Right lobe of liver (tissue), 6 donors: ENCODE measurements at regions not wholly inside any gene's neighbourhood (a gene's known extent, or its start where the extent isn't known, plus 50 kb on each side); places are given as distances from the start of the nearest gene placed in this dataset.
A peak's percentile ranks its signal among the peaks of the same experiment; 100 is the strongest.
"Not testable (repeated sequence)": the region's sequence is repeated elsewhere in the genome, so short reads cannot be mapped to it uniquely, and the experiment has no call there.

Experiments used
- ATAC-seq, 4 donors: fragments of 200-7000 bp; cut with Tn5 transposase; one replicate each; pipeline ENCODE4 v1.9.1; 2020; ENCODE audit warnings: mild to moderate bottlenecking in 4 of 4, moderate library complexity in 4 of 4
- DNase-seq, 3 donors: peaks; one replicate each; pipeline ENCODE4 v3.0.0-alpha.2; 2020
- H3K27ac ChIP-seq, 3 donors: fragments of 200-600 bp; one replicate each; pipeline ENCODE4 v1.8.0; 2022
- H3K27me3 ChIP-seq, 2 donors: fragments of 200-600 bp; one replicate each; pipeline ENCODE4 v1.8.0; 2022
- H3K36me3 ChIP-seq, 4 donors: fragments of 200-600 bp; sonication (generic) in 1 of 4; one replicate each; pipeline versions ENCODE4 v1.5.1 to v1.8.0; 2017 to 2022; ENCODE audit warnings: control low read depth in 1 of 4
- H3K4me1 ChIP-seq, 4 donors: fragments of 200-600 bp; sonication (generic) in 1 of 4; one replicate each; pipeline versions ENCODE4 v1.5.1 to v1.8.0; 2017 to 2022; ENCODE audit warnings: control low read depth in 1 of 4
- H3K4me3 ChIP-seq, 3 donors: fragments of 200-600 bp; one replicate each; pipeline ENCODE4 v1.8.0; 2022
- H3K9me3 ChIP-seq, 4 donors: fragments of 200-600 bp; sonication (generic) in 1 of 4; one replicate each; pipeline versions ENCODE4 v1.5.1 to v1.8.0; 2017 to 2022; ENCODE audit warnings: control low read depth in 1 of 4
- CTCF ChIP-seq, 4 donors: fragments of 200-600 bp in 3 of 4; fragments of 450-650 bp in 1 of 4; IDR thresholded peaks; one replicate each; pipeline versions ENCODE4 v1.5.1 to v1.8.0; 2016 to 2022; ENCODE audit warnings: antibody characterized with exemption in 4 of 4, mild to moderate bottlenecking in 2 of 4
- POLR2A ChIP-seq: fragments of 450-650 bp; IDR thresholded peaks from one replicate; pipeline ENCODE4 v1.6.1; 2017; ENCODE audit warnings: antibody characterized with exemption, mild to moderate bottlenecking
- WGBS: methylation state at CpG from one replicate; pipeline ENCODE4 v1.1.6; 2018; ENCODE audit warnings: low coverage, low lambda C conversion rate; ENCODE audit not compliant: insufficient coverage; ENCODE audit errors: missing lambda C conversion rate; 5-methylcytosine and 5-hydroxymethylcytosine counted together
- intact Hi-C, 2 donors: fragments of 100-400 bp; cut with DNase I; formaldehyde crosslinking; loops; one replicate each; pipeline versions ENCODE4 v1.11.2 to v1.14.1; 2022
- donor health status: DM: no; HTN: yes; CAD: no.
- donor health status: DM: no; HTN: no; CAD: no.
- donor health status: DM: no; HTN: no; CAD: no.
- donor health status: DM: no; HTN: yes; CAD: no.
- donor health status: DM: no; HTN: yes; CAD: no.

- Histone ChIP-seq H3K27ac (no peak overlapping the region), H3K9me3 (no peaks in the 10 kb centered on the region), H3K27me3 (peaks cover 0 to 5% of the 10 kb centered on the region in 2 donors), H3K36me3 (no peaks in the 10 kb centered on the region), H3K4me3 (no peak overlapping the region), H3K4me1 (no peaks in the 10 kb centered on the region)
- no peak for DNase-seq
- TF ChIP-seq POLR2A, result no peak
- TF ChIP-seq CTCF (IDR thresholded peaks at IDR 0.05), result peak; percentile 65 to 78 (median 74)
- peak; percentile 75 to 86 (median 78) for ATAC-seq
- 58% methylated on average over 6 of the region's 6 CpGs for WGBS
- intact Hi-C loops, result no loop called here
Measured at GRCh38 chrX:35380808-35381700, 417.1 kb upstream of the MAGEB16 start.

GRCh38 chrX:35381709-35382108, 416.4 kb upstream of the MAGEB16 start:
- DNase-seq, H3K27me3 ChIP-seq, intact Hi-C loops, ATAC-seq, H3K4me3 ChIP-seq, H3K27ac ChIP-seq, H3K9me3 ChIP-seq, H3K36me3 ChIP-seq, H3K4me1 ChIP-seq: not testable (repeated sequence)
- WGBS, result 89% methylated on average over 3 of the region's 3 CpGs

GRCh38 chrX:35382966-35383365, 415.2 kb upstream of the MAGEB16 start:
- WGBS, result 35% methylated on average over 2 of the region's 4 CpGs
- Histone ChIP-seq H3K36me3 (no peaks in the 10 kb centered on the region), H3K27me3 (peaks cover 0 to 5% of the 10 kb centered on the region in 2 donors), H3K4me3 (no peak overlapping the region), H3K4me1 (no peaks in the 10 kb centered on the region), H3K9me3 (no peaks in the 10 kb centered on the region), H3K27ac (no peak overlapping the region)
- TF ChIP-seq CTCF (IDR thresholded peaks at IDR 0.05), result no peak
- TF ChIP-seq POLR2A, result no peak
- ATAC-seq (peak in 1 of 4 donors; percentile 23), DNase-seq (no peak)
- intact Hi-C loops, result no loop called here

- DNase-seq, result no peak
- ATAC-seq, result peak; percentile 31 to 79 (median 52)
- H3K27ac ChIP-seq, result no peak overlapping the region
- H3K4me1 ChIP-seq, result no peaks in the 10 kb centered on the region
- no peaks in the 10 kb centered on the region for H3K36me3 ChIP-seq
- H3K27me3 ChIP-seq, result no peaks in the 10 kb centered on the region
- TF ChIP-seq CTCF (IDR thresholded peaks at IDR 0.05), result no peak
- TF ChIP-seq POLR2A, result no peak
- intact Hi-C loops, result no loop called here
- H3K4me3 ChIP-seq, result no peak overlapping the region
- 16% methylated on average over 2 of the region's 2 CpGs for WGBS
- H3K9me3 ChIP-seq, result no peaks in the 10 kb centered on the region
Measured at GRCh38 chrX:35392232-35392631, 405.9 kb upstream of the MAGEB16 start.

- H3K27ac ChIP-seq, result no peak overlapping the region
- ATAC-seq, result no peak
- WGBS, result 85% methylated on average over 2 of the region's 2 CpGs
Measured at GRCh38 chrX:35406386-35406785, 391.8 kb upstream of the MAGEB16 start.

More at GRCh38 chrX:35406386-35406785, 391.8 kb upstream of the MAGEB16 start:
- Histone ChIP-seq H3K27me3 (no peaks in the 10 kb centered on the region), H3K4me1 (no peaks in the 10 kb centered on the region), H3K9me3 (no peaks in the 10 kb centered on the region), H3K36me3 (no peaks in the 10 kb centered on the region), H3K4me3 (no peak overlapping the region)
- intact Hi-C loops, result no loop called here
- DNase-seq, result no peak
- TF ChIP-seq POLR2A (no peak), CTCF (IDR thresholded peaks at IDR 0.05) (no peak)
